ENCODE measurements at regions not wholly inside any gene's neighbourhood (a gene's known extent, or its start where the extent isn't known, plus 50 kb on each side); places are given as distances from the start of the nearest gene placed in this dataset.

DNA sequence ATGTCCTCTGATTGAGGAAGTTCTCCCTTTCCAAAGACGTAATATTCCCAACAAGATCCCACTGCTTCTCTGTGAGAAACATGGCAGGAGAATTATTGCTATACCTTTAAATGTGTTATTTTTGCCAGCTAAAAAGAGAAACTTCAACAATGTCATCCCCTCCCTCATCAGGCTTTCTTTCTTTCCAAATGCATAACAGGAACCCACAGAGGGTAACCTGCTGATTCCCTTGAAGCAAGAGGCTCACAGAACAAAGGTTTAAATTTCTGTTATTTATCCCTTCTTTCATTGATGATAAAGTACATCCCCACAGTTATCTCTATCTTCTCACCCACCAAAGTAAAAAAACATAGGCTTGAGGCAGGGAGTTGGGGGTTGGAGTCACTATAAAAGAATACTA is 102.1 kb downstream of the SLC30A10 start:
- TF ChIP-seq CTCF (optimal IDR thresholded peaks at IDR 0.05 in 1 of 3, IDR thresholded peaks at IDR 0.05 in 1 of 3, conservative IDR thresholded peaks at IDR 0.05 in 1 of 3; ENCODE audit: extremely low read depth in 1 of 3, insufficient read depth in 2 of 3, low read length in 3 of 3) = no peak
- no peak for TF ChIP-seq EZH2 (IDR thresholded peaks at IDR 0.05; ENCODE audit: low read length)
